SU-DHL-6 (cell line): ENCODE measurements at regions not wholly inside any gene's neighbourhood (a gene's known extent, or its start where the extent isn't known, plus 50 kb on each side); places are given as distances from the start of the nearest gene placed in this dataset.

ENCODE experiments used
- CTCF ChIP-seq: fragments of 200-600 bp; sonication (generic); IDR thresholded peaks from one replicate; pipeline ENCODE4 v1.5.1; 2017; ENCODE audit warnings: antibody characterized with exemption, mild to moderate bottlenecking, low read length, moderate library complexity; ENCODE audit not compliant: insufficient read depth, poor library complexity, severe bottlenecking
- EZH2phosphoT487 ChIP-seq: fragments of 200-600 bp; sonication (generic), shearing (Covaris generic); conservative IDR thresholded peaks from 2 replicates; pipeline ENCODE4 v1.6.1; 2018; ENCODE audit warnings: mild to moderate bottlenecking, antibody characterized with exemption, low read length, moderate library complexity, mixed read lengths

- TF ChIP-seq CTCF = no peak
- TF ChIP-seq EZH2phosphoT487 = no peak
Observed at GRCh38 chr2:11988691-11989353, 242.4 kb downstream of the LPIN1 start.
